ENCODE measurements at regions not wholly inside any gene's neighbourhood (a gene's known extent, or its start where the extent isn't known, plus 50 kb on each side); places are given as distances from the start of the nearest gene placed in this dataset.

DNA sequence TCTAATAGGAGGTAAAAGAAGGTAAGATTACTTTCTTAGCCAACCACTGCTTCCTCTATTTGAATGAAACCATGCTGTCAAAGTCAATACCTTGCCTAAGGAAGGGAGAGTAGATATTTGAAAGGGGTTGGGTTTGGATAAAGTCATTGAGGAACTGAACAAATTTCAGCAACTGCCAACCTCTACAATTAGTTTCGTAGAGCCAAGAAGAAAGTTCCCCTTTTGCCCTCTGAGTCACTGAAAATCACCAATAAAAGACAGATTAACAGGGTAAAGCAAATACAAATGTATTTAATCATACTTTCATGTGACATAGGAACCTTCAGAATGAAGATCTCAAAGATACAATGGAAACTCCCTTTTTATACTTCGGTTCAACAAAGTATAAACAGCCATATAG lies 615.7 kb downstream of the GABRG2 start:
- Histone ChIP-seq H3K4ac (ENCODE audit: low read depth, low read length) (no peak overlapping the region), H4K91ac (ENCODE audit: insufficient read length, low read depth, low read length) (no peak overlapping the region), H4K8ac (replicated peaks; ENCODE audit: insufficient read length, low read depth, low read length) (no peak overlapping the region), H2BK5ac (ENCODE audit: insufficient read length, low read length) (no peak overlapping the region), H3K4me1 (ENCODE audit: insufficient read depth, low read length) (no peaks in the 10 kb centered on the region), H3K23me2 (ENCODE audit: insufficient read length, low read depth, low read length, poor library complexity, severe bottlenecking) (no peaks in the 10 kb centered on the region), H3K56ac (ENCODE audit: insufficient read length, low read depth, low read length) (no peak overlapping the region), H3K27me3 (ENCODE audit: insufficient read depth, low read length) (no peaks in the 10 kb centered on the region), H2BK20ac (ENCODE audit: low read depth, low read length, poor library complexity, severe bottlenecking) (no peak overlapping the region), H2BK15ac (ENCODE audit: low read depth, low read length) (no peak overlapping the region), H3K79me1 (ENCODE audit: insufficient read depth, low read depth, low read length, poor library complexity, severe bottlenecking) (no peaks in the 10 kb centered on the region), H3K18ac (ENCODE audit: insufficient read length, low read depth, low read length) (no peak overlapping the region), H2BK120ac (ENCODE audit: low read depth, low read length, poor library complexity, severe bottlenecking) (no peak overlapping the region), H3T11ph (ENCODE audit: low read length) (no peak overlapping the region), H4K20me1 (ENCODE audit: control insufficient read depth, insufficient read depth, insufficient read length) (no peaks in the 10 kb centered on the region), H3K14ac (ENCODE audit: insufficient read depth, low read length) (no peak overlapping the region), H2BK12ac (ENCODE audit: insufficient read length, low read depth, low read length) (no peak overlapping the region), H3K4me2 (ENCODE audit: insufficient read depth, insufficient read length, low read length) (no peak overlapping the region), H3K79me2 (ENCODE audit: insufficient read depth, low read length) (no peaks in the 10 kb centered on the region), H3K9me3 (ENCODE audit: control insufficient read depth, low read depth, low read length) (no peaks in the 10 kb centered on the region), H2AK5ac (ENCODE audit: insufficient read length, low read length) (no peak overlapping the region), H3K9ac (ENCODE audit: extremely low read depth, insufficient read length, low read length) (no peak overlapping the region), H2AFZ (ENCODE audit: low read length) (no peak overlapping the region), H4K5ac (ENCODE audit: insufficient read length, low read depth, low read length) (no peak overlapping the region), H3K27ac (ENCODE audit: insufficient read length, low read depth, low read length) (no peak overlapping the region), H3K23ac (ENCODE audit: insufficient read length, low read depth, low read length) (no peak overlapping the region)
- H3K4me1 Mint-ChIP-seq = no peaks in the 10 kb centered on the region
- no peak overlapping the region for H3K4me3 Mint-ChIP-seq
- TF ChIP-seq, protein P1, sequence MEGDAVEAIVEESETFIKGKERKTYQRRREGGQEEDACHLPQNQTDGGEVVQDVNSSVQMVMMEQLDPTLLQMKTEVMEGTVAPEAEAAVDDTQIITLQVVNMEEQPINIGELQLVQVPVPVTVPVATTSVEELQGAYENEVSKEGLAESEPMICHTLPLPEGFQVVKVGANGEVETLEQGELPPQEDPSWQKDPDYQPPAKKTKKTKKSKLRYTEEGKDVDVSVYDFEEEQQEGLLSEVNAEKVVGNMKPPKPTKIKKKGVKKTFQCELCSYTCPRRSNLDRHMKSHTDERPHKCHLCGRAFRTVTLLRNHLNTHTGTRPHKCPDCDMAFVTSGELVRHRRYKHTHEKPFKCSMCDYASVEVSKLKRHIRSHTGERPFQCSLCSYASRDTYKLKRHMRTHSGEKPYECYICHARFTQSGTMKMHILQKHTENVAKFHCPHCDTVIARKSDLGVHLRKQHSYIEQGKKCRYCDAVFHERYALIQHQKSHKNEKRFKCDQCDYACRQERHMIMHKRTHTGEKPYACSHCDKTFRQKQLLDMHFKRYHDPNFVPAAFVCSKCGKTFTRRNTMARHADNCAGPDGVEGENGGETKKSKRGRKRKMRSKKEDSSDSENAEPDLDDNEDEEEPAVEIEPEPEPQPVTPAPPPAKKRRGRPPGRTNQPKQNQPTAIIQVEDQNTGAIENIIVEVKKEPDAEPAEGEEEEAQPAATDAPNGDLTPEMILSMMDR (conservative IDR thresholded peaks at IDR 0.05) = no peak
- H3K36me3 Mint-ChIP-seq (ENCODE audit: insufficient read depth in 1 of 3, low read depth in 3 of 3) = no peaks in the 10 kb centered on the region; a peak in 1 of 7 replicates
- no peaks in the 10 kb centered on the region for H3K27me3 Mint-ChIP-seq (ENCODE audit: low read depth)
- DNase-seq = no peak
- no CpG with 5 or more reads among the region's 2 CpGs for WGBS (ENCODE audit: extremely low coverage, insufficient read length, low lambda C conversion rate)
- peaks cover 0 to 1% of the 10 kb centered on the region in 2 experiments; a peak in 2 of 5 replicates for H3K9me3 Mint-ChIP-seq
- H3K27ac Mint-ChIP-seq = no peak overlapping the region
